T-helper 1 cell (primary cell): ENCODE measurements at regions not wholly inside any gene's neighbourhood (a gene's known extent, or its start where the extent isn't known, plus 50 kb on each side); places are given as distances from the start of the nearest gene placed in this dataset.
"Not testable (repeated sequence)": the region's sequence is repeated elsewhere in the genome, so short reads cannot be mapped to it uniquely, and the experiment has no call there.

ENCODE experiments used
- DNase-seq, 5 donors: peaks; one replicate each; pipeline ENCODE4 v3.0.0-alpha.2; 2012 to 2020

DNA sequence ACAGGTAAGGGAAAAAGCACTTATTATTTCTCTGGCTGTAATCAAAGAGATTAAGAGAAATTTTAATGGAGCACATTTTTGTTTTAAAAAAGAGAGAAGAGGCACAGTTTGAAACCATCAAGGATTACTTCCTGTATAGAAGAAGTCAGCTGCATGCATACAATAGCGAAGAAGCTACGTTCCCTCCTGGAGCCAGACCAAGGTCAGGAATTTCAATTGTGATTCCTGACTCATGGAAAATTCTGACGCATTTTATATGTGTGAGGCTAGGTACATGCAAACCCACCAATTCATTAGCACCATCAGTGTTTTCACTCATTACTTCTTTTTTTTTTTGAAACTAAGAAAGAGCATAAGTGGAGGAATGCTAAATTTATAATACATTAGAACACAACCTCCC lies 232.7 kb upstream of the SGK1 start:
- DNase-seq = no peak

DNA sequence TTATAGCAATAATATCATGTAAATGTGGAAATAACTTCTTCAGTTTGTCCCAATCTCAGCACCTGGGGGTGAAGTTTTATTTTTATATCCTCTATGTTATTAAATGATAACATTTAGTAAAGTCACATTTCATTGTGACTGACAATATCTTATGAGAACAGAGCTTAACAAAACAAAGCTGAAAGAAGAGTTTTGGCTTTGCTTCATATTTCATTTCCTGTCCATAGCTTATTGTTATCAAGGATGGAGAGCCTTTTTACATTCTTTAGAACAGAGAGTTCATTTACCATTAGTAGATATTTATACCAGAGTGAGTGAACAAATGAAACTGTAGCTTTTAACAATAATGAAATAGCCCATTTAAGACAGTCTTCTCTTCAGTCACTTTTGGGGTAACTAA lies 231.9 kb upstream of the SGK1 start:
- DNase-seq = no peak

DNA sequence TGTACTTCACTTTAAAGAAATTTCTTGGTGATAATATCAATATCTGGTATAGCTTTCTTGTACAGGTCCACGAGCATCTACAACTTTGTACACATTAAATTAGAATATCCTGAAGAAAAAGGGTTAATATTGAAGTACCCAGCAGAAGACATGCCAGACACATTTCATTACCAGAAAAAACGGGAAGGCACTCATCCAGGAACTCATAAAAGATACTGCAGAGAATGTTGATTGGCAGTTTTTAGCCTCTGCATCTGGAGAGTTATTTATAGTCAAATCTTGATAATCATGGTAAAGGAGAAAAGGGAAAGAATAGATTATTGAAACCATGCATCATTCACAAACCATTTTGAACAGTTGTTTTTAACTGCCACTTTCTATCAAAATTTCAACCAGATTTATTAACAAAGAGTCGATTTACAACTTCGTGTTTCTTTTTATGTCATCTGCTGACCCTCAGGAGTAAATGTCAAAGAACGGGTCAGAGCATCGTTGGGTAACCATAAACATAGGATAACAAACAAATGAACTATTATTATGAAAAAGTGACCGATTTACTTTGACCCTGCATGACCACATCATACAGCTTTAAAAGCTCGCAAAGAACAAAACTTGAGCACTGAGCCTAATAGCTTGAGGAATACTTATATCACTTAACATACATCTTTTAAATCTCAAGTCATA lies 229.2 kb upstream of the SGK1 start:
- no peak for DNase-seq

DNA sequence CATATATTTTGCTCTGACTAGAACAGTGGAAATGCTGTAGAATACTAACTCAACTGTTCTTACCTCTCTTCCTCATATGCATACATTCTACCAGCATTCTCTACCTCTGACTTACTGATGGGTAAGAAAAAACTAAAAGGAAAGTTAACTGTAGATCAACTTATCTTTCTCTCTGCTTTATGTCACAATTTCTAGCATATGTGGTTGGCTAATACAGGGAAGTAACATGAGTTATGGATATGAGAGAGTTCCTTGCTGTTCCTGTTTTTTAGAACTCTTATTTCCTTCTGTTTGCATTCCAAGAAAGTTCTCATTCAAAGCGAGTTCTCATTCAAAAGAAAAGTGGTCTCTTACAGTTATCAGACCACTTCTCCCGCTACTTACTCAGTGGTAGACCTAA lies 226.8 kb upstream of the SGK1 start:
- DNase-seq = no peak

DNA sequence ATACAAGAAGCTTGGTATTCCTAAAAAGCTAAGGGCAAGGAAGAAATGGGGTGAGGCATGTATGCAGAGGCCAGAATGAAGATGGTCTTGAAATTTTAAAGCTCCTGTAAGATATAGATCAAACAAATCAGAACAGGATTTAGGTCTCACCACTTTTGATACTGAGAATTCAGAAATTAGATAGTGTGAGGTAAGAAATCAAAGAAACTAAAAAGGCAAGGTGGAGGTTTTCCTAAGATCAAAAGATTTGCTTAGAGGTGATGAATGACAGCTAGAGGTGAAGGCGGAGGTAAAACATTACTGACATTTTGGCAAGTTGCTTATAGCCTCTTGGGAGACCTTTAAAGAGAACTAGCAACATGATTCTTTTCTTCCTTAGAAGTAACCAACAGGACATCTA lies 225.2 kb upstream of the SGK1 start:
- DNase-seq = no peak

DNA sequence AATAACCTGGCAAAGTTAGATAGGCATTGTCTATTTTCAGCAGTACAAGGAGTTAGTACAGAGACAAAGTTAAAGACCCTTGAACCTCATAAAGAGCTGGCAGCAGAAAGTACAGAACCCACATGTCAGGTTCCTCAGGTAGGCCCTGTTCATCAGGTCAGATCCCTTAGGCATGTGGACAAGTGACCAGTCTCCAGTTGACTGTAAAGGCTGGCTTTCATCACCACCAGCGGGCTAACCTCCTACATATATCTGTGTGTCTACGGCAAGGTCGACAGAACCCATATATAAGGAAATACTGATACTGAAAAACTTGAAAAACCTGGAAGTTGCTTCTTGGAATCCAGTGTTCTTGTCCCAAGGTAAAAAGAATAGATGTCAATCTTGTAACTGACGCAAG lies 223.1 kb upstream of the SGK1 start:
- no peak for DNase-seq

DNA sequence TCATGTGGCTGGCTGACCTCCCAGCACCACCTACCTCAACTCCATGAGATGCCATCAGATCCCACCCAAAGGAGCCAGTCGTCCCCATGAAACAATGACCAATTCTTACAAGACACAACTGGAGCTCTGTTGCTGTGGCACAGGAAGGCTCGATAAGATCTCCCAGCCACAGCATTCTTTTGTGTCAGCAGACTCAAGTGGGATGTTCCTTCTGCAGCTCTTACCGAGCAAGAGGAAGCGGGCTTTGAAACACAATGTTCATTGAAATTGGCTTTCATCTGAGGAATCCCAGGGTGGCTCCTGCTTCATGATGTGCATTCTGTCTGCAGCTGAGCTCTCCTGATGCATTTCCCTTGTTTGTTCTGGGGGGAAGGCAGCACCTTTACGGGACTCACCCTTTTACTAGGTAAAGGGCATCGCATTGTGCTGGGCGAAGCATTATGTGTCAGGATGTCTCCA lies 222.0 kb upstream of the SGK1 start:
- peak in 2 of 5 donors; percentile 3 to 42 for DNase-seq

DNA sequence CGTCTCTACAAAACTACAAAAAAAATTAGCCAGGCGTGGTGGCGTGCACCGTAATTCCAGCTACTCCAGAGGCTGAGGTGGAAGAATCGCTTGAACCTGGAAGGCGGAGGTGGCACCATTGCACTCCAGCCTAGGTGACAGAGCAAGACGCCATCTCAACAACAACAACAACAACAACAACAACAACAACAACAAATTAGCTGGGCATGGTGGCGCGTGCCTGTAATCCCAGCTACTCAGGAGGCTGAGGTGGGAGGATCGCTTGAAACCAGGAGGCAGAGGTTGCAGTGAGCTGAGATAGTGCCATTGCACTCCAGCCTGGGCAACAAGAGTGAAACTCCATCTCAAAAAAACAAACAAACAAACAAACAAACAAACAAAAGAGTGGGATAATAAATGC lies 219.9 kb upstream of the SGK1 start:
- DNase-seq = not testable (repeated sequence)

DNA sequence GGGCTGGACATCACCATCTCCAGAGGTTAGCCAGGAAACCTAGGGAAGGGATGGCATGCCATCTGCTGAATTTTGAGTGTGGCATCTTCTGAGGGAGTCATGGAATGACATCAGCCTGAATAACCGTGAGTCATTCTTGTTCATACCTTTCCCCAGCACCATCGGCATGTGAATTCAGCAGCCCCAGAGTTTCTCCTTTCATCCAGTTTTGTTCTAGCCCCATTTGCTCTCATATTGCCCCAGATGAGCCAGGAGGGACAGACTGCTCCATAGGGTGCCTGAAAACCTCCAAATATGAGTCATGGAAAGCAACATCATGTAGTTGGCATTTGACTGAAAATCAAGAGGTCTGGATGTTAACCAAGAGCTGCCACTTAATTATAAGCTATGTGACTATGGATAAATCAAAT lies 219.2 kb upstream of the SGK1 start:
- DNase-seq = no peak

DNA sequence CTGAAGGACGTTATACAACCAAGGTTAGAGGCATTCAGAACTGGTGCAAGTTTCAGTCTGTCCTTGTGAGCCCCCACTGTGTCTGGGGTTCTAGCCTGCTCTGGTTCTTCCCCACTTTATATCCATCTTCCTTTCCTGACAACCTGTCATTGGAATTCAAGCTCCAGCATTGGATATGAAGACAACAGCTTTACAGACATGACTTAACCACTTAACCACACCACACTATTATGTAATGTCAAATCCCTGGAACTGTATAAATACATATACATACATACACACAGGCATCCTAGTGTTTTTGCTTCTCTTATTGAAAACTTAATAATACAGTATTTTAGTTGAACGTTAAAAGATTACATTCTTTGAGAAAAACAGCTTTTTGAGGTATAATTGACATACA lies 217.9 kb upstream of the SGK1 start:
- DNase-seq = no peak

DNA sequence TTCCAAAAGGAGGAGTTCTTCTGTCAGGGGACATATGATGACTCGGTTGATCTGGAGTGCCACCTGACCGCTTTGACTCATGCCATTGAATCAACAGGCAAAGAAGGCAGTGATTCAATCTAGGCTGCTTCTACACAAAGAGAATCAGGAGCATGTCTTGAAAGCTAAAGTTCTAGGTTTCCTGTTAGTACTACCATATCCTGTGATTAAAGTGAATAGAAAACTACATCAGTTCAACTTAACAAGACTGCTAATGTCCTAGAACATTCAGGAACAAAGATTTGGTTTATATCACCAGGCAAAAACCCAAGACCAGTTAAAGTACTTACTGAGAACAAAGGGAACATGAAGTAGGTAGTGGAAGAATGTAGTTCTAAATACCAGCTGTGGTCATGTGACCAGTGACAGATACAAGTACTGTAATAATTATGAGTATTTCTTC lies 216.8 kb upstream of the SGK1 start:
- peak in 1 of 5 donors; percentile 12 for DNase-seq

DNA sequence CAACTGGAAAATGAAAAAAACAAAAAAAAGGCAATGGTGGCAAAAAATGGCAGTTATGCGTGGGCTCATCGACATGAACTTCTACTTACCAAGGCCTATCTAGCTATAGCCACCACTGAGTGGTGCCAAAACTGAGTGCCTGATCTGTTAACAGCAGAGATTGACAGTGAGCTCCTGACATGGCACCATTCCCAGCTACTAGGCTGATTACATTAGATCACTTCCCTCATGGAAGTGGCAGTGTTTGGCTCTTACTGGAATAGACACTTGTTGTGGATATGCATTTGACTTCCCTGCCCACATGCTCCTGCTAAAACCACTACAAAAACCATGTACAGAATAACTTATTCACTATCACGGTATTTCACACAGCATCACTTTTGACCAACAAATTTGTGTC lies 216.1 kb upstream of the SGK1 start:
- DNase-seq = no peak

DNA sequence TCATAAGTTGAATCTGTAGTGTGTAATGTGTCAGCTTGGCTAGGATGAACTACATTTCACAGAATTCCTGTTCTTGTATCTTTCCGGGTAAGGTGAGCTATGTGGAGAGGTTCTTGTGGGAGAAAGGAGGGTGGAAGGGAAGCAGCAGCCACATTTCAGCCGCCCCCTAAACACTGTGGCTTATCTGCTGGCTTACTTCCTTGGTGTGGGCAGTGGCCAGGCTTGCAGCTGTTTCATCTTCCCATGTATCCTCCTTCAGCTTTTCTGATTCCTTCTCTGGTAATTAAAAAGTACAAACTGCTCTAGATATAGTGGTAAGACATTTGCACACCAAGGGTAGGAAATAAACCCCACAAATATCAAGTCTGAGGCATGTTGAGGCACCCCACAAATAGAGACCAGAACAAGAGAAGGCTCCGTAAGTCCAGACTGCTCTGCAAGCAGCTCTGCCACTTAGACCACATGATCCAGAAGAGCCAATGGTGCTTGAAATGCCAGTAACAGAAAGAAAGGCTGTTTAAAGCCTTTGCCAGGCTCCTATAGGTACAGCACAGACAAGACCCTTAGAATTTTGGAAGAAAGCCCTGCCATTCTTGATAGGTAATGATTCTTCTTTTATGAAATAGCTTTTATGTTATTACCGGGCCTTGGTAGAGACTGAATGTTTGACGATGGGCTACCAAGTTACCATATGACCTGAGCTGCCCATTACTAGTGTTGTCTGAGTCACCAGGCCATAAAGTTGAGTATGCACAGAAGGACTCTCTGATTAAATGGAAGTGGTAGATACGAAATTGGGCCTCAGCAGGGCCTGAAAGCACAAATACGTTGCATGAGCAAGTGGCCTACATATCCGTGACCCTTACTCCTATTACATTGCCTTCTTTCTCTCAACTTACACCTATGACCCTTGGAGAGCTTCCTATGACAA lies 215.0 kb upstream of the SGK1 start:
- DNase-seq = no peak

DNA sequence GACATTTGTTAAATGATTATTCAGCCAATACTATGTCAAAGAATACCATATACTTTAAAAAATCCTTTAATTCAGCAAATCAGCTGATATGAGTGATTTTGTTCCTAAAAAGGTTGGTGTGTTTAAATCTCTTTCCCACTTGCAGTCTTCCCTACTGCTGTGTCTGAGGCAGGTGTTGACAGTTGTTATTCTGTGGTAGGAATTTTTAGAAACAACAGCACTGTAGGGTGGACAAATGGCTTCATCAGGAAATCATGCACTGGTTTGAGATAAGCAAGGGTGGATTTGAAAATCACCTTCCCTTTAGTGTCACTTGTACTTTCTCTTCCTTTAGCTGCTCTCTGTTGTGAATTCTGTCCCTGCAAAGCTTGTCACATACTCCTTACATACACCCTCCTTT lies 213.7 kb upstream of the SGK1 start:
- DNase-seq = no peak

DNA sequence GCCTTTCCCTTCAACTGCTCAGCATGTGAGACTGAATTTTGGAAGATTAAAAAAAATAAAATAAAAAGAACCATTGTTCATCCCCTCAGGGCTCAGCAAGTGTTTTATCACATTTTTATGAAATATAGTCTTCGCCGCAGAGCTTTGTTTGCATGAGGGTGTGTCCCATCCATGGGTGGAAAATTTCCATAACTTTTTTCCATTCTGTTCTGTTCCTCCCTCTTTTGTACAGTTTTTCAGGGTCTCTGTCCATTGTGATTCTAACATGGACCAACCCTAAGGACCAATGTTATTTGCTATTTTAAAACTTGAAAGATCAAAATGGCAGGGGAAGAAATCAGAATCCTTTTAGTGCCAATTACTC lies 213.3 kb upstream of the SGK1 start:
- no peak for DNase-seq

DNA sequence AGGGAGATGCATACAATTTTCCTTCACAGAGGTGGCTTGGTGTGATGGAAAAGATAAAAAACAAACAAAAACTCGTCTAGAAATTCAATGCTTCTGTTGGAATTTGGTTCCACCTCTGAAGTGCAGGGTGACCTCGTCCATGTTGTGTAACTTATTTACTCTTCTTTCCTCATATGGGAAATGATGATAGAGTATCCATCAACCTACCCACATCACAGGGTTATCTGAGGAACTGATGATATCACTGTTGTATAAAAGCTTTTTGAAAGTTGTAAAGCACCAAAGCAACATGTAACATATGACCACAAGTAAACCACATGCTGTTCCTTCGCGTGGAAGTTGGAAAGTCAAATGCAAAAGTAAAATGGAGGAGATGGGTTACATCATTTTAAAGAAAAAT lies 212.0 kb upstream of the SGK1 start:
- DNase-seq = peak in 1 of 5 donors; percentile 24

DNA sequence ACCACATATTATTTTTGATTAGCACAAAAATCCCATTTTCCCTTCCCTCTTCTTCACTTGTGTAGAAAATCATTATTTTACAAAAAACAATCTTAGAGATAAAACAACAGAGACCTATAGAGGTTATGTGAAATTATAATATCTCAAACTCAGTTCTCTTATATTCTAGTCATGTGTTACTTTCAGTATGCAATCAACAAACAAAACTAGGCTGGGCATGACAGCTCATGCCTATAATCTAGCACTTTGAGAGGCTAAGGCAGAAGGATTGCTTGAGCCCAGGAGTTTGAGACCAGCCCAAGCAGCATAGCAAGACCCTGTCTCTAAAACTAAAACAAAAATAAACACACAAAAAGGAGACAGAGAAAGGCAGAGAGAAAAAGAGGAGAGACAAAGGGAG lies 211.4 kb upstream of the SGK1 start:
- no peak for DNase-seq

DNA sequence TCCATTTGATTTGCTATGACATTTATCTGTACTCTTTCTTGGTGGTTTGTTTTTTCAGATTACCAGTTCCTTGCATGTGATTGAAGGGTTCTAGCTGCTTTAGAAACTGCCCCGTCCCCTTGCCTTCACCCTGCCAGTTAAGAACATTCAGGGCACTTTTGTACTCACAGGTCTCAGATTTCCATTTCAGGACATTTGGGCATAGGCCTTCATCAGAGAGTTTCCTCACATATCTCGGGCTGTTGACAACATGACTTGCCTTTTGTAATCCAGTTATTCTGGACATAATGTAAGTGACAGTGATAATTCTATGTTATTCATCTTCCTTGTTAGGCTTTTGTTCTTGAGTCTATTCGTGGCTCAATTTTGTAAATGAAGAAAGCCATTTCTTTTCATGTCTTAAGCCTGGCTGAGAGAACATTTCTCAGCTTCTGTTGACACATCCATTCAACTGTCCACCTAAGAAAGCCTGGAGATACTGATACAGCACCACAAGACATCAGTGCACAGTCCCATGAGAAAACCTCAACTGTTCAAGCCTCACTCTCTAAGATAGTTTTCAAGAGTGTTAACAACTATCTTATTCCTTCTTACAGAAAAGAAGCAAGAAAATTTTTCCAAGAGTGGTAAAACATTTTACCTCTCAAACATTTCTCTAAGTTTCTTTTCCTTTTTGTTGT lies 209.3 kb upstream of the SGK1 start:
- DNase-seq = no peak

DNA sequence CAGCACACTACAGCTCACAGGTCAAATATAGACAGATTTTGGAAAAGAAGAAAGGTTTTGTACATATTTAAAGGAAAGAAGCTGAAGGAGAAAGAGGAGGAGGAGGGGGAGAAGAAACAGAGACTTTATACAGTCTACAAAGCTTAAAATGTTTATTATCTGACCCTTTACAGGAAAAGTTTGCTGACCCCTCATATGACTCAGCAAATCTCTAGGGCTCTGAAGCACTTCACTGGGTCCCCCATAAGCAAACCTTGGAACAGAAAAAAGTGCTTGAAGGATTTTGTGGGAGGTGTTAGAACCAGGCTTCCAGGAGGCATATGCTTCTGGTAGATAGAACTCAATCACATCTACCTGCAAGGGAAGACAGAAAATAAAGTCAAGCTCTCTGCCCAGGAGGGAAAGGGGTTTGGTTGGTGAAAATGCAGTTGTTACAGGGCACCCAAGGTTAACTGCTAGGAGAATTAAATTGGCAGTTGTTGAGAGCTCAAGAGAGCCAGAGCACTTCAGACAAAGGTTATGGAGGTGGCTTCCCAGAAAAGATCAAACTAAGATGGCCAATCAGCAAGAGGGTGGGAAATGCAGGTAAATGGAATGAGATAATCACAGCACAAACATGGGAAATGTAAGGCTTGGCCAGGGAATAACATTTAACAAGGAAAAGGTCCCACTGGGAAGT lies 207.4 kb upstream of the SGK1 start:
- no peak for DNase-seq

DNA sequence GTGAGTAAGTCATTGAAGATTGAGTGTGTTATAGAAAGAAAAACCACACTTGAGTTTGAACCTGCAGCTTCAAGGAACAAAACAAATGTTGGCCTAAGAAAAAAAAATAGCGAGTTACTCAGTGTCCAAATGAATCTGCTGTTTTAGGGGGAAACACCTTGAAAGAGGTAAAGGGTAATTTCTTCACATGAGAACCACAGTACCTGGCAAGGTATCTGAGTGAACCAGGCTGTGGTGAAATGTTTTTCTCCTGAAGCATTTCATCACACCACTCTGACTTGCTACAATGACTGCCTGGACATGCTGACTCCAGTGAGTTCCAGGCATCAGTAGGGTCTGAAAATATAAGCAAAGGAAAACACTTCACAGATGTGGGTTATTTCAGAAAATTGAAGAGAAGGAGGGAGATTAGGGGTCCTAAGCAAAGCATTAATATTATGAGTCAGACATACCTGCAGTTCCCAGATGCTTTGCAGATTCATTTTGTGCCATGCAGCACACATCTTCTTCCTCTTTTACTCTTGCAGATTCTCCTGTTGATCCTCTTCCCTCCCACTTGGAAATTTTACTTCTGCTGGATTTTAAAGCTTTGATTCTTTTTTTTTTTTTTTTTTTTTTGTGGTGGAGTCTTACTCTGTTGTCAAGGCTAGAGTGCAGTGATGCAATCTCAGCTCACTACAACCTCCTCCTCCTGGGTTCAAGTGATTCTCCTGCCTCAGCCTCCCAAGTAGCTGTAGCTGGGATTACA lies 206.2 kb upstream of the SGK1 start:
- no peak for DNase-seq

DNA sequence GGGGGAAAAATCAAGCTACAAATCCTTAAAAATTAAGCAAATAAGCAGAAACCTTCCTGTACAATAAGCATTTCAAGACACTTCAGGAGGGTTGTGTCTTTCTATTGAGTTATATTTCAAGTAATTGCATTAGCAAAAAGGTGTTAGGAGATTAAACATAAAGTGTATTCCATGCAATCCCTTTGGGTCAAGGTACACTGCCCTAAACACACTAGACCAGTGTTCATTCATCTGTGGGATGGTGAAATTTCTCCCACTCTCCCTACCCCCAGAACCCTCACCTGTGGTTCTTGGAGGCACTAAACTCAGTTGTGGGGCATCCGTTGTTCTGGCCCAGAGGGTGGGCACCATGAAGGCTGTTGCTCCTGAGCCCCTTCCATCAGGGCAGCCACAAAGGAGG lies 205.1 kb upstream of the SGK1 start:
- DNase-seq = no peak

DNA sequence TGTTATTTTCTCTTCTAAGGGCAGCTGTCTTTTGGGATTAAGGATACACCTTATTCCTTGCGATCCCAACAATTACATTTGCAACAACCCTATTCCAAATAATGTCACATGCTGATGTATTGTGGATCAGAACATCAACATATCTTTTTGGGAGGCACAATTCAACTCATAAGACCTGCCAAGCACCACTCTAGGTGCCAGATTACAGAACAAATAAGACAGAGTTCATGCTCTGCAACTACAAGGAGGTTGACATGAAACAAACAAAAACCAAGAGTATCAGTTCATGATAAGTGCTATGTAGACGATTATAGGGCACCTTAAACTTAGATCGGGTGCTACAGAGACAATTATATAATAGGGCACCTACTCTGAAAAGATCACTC lies 203.2 kb upstream of the SGK1 start:
- no peak for DNase-seq
